HG02588 (cell line): ENCODE measurements at regions not wholly inside any gene's neighbourhood (a gene's known extent, or its start where the extent isn't known, plus 50 kb on each side); places are given as distances from the start of the nearest gene placed in this dataset.

Experiments
- ATAC-seq: cut with Tn5 transposase; IDR thresholded peaks from one replicate; pipeline ENCODE4 v1.9.1; 2021; ENCODE audit warnings: mild to moderate bottlenecking, moderate library complexity; ENCODE audit not compliant: unreplicated experiment

GRCh38 chr4:27248829-27249228 is 388.2 kb downstream of the STIM2 start:
- ATAC-seq: no peak

DNA sequence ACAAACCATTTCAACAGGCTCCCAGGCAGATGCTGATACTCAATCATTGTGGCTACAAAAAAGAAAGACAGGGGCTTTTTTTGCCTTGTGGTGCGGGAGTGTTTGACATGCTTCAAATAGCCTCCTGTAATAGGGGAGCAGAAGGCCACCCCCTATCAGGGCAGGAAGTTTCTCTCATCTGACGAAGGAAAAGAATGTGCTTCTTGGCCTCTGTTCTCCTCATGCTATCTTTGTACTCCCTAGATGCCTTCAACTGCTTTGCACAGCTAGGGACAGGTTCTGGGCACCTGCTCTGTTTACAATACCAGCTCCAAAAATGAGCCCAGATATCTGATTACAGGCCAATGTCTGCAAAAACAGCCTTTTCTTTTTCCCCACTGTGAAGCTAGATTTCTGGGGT is 391.1 kb downstream of the STIM2 start:
- ATAC-seq: no peak

GRCh38 chr4:27267339-27267969 is 406.8 kb downstream of the STIM2 start:
- no peak for ATAC-seq

DNA sequence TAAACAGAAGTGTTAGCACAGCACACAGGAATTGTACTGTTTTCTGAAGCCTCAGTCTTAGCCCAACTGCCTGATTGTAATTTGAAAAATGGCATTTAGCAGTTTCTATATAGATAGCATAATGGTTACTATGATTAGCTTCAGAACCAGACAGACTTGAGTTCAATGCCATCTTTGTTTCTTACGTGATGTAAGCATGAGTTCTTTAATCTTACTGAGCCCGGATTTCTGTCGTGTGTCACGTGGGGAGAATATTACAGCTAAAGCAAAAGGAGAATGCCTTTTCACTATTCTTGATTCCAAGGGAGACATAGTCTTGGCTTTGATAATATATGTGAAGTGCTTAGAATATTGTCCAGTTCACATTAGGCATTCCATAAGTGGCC is 407.3 kb downstream of the STIM2 start:
- no peak for ATAC-seq

- ATAC-seq: no peak
These were observed 409.8 kb downstream of the STIM2 start for GRCh38 chr4:27270435-27270834.

DNA sequence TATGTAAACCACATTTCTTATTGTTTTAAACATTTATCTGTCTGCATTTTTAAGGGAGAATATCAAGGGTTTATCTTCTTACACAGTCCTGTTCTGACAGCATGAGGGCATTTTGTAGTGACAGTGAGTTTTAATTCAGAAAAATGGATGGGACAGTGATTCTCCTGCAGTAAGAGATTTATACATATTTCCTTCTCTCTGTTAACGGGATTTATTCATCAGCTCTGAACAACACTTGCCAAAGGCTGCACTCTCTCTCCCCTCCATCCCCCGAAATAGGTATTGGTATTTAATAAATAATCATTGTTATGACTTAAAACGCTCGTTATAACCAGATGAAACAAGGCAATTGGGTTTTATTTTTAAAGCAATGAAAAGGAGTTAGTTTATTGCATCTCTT is 410.9 kb downstream of the STIM2 start:
- no peak for ATAC-seq

DNA sequence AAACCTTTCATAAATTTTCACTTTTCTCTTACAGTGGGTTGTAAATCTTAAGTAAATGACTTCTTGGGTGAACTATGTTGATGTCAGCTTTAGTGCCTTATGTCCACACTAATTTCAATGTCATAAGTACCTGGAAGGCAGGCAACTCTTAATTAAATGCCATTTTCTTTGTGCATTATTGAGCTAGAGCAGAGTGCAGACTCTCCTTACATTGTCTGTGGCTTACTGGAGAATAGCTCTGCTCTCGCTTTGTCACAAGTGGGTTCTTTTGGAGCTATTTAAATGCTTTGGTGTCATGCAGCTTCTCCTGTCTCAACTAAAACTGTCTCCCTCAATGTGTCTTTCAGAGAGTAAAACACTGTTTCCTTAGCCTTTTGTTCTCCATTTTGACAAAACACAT is 411.6 kb downstream of the STIM2 start:
- no peak for ATAC-seq

- ATAC-seq: no peak
These were observed 415.8 kb downstream of the STIM2 start for GRCh38 chr4:27276307-27277073.

- ATAC-seq: no peak
These were observed 418.2 kb downstream of the STIM2 start for GRCh38 chr4:27278615-27279375.

DNA sequence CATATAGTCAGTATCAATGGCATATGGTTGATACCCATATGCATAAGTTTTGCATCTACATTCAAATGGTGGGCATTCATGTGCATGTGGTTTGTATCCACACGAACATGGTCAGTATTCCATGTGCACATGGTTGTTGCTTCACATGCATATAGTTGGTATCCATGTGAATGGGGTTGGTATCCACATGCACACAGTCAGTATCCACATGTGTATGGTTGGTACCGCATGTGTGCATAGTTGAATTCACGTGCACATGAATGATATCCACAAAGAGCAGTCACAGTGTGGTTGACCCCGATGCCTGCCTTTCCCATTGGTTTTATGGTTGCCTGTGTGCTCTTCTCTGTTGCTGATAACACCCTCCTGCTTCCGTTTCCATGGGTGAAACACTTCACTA is 427.9 kb downstream of the STIM2 start:
- no peak for ATAC-seq

- ATAC-seq: no peak
These were observed 429.1 kb downstream of the STIM2 start for GRCh38 chr4:27289704-27290103.

- ATAC-seq: no peak
These were observed 433.2 kb downstream of the STIM2 start for GRCh38 chr4:27293831-27294230.

- no peak for ATAC-seq
These were observed 444.1 kb downstream of the STIM2 start for GRCh38 chr4:27304751-27305150.

DNA sequence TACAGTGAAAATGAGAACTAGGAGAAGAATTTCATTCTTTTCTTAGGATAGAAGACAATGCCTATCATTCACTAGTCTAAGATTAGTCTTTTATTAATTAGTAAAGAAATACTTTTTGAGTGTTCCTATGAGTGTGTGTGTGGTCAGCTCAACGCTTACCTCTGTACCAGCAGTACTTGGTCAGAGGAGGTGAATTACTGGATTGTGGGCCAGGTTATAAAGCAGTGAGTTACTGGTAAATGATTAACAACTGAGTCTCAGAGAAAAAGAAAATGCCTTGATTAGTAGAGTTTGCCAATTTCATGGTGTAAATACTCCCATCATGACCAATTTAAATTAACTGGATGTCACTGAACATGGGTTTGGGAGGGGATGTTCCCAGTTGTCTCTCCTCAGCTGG is 444.6 kb downstream of the STIM2 start:
- no peak for ATAC-seq

GRCh38 chr4:27308379-27308778 is 447.7 kb downstream of the STIM2 start:
- no peak for ATAC-seq

- no peak for ATAC-seq
These were observed 455.0 kb downstream of the STIM2 start for GRCh38 chr4:27315625-27316024.

DNA sequence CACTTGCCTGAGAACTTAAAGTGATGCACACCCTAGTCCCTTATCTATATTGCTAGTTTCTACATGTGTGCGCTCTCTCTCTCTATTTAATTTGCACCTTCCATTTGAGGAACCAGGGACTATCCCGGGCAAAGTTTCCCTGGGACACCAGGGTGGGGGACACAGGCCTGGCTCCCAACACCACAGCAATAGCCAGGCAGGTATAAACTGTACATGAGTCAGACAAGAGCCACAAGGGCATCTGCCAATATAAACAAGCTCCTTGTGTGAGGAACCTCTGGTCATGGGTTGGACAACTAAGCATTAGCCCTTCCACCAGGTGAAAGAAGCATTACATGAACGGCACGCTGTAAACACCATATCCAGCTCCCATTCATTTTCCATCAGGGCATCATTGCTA is 455.5 kb downstream of the STIM2 start:
- ATAC-seq: no peak

- ATAC-seq: no peak
These were observed 458.1 kb downstream of the STIM2 start for GRCh38 chr4:27318740-27319139.

DNA sequence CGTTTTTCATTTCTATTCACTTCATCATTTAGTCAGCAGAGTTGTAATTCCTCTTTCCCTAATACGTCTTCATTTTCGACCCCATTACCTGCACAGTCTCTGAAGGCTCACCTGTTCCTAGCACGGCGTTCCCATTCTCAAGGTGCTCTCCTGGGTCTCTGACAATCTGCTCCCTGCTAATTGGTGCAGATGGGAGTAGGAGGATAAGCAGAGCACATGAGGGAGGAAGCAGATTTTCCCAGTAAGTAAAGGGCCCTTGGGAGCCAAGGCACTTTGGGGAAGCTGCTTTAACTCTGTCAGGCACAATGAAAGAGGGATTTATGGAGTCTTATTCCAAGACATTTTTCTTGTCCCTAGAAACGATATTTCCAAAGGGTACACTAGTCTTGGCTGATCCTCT is 466.4 kb downstream of the STIM2 start:
- no peak for ATAC-seq

- ATAC-seq: no peak
These were observed 467.0 kb downstream of the STIM2 start for GRCh38 chr4:27327421-27328181.

- no peak for ATAC-seq
These were observed 477.9 kb downstream of the STIM2 start for GRCh38 chr4:27338530-27338929.
